ENCODE measurements at regions not wholly inside any gene's neighbourhood (a gene's known extent, or its start where the extent isn't known, plus 50 kb on each side); places are given as distances from the start of the nearest gene placed in this dataset.

DNA sequence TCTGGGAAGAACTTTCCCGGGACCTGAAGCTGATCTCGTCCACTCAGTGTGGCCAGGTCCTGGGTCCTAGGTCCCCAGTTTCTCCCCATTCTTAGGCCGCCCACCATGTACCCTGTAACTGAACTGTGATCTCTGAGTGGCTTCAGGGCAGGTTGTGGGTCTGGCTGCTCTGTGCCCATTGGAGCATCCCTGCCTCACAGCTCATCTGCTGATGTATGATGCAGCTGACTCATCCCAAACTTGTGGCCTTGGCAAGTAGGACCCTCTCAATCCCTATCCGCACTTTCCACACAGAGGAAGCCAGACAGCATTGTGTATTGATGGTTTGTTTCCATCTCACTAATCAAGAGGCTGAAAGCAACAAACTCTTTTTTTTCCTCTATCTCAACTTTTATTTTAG lies 69.1 kb upstream of the XCR1 start:
- TF ChIP-seq CTCF (conservative IDR thresholded peaks at IDR 0.05; ENCODE audit: low read depth, low read length) (no peak), EZH2 (IDR thresholded peaks at IDR 0.05; ENCODE audit: borderline replicate concordance, low read depth, low read length, poor library complexity, severe bottlenecking) (no peak)
